ENCODE measurements at regions not wholly inside any gene's neighbourhood (a gene's known extent, or its start where the extent isn't known, plus 50 kb on each side); places are given as distances from the start of the nearest gene placed in this dataset.

DNA sequence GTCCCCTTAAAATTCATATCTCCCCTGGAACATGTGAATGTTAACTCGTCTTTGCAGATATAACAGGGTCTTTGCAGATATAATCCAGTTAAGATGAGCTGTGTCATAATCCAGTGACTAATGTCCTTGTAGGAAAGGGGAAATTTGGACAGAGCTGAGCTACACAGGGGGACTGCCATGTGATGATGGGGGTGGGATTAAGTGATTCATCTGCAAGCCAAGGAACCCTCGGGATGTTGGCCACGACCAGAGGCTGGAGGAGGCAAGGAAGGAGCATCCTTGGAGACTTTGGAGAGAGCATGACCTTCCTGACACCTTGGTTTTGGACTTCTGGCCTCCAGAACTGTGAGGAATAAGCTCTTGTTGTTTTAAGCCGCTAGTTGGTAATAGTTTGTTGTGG, 153.9 kb upstream of the PCBD1 start:
- TF ChIP-seq TCF7L2 (IDR thresholded peaks at IDR 0.05; ENCODE audit: low read depth, low read length) (no peak), SIN3A (IDR thresholded peaks at IDR 0.05; ENCODE audit: borderline replicate concordance, insufficient read depth, low read depth, low read length) (no peak), POLR2AphosphoS5 (IDR thresholded peaks at IDR 0.05; ENCODE audit: low read depth, low read length) (no peak)
- TF ChIP-seq, protein P1, sequence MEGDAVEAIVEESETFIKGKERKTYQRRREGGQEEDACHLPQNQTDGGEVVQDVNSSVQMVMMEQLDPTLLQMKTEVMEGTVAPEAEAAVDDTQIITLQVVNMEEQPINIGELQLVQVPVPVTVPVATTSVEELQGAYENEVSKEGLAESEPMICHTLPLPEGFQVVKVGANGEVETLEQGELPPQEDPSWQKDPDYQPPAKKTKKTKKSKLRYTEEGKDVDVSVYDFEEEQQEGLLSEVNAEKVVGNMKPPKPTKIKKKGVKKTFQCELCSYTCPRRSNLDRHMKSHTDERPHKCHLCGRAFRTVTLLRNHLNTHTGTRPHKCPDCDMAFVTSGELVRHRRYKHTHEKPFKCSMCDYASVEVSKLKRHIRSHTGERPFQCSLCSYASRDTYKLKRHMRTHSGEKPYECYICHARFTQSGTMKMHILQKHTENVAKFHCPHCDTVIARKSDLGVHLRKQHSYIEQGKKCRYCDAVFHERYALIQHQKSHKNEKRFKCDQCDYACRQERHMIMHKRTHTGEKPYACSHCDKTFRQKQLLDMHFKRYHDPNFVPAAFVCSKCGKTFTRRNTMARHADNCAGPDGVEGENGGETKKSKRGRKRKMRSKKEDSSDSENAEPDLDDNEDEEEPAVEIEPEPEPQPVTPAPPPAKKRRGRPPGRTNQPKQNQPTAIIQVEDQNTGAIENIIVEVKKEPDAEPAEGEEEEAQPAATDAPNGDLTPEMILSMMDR (IDR thresholded peaks at IDR 0.05): no peak
- TF ChIP-seq, protein P2, sequence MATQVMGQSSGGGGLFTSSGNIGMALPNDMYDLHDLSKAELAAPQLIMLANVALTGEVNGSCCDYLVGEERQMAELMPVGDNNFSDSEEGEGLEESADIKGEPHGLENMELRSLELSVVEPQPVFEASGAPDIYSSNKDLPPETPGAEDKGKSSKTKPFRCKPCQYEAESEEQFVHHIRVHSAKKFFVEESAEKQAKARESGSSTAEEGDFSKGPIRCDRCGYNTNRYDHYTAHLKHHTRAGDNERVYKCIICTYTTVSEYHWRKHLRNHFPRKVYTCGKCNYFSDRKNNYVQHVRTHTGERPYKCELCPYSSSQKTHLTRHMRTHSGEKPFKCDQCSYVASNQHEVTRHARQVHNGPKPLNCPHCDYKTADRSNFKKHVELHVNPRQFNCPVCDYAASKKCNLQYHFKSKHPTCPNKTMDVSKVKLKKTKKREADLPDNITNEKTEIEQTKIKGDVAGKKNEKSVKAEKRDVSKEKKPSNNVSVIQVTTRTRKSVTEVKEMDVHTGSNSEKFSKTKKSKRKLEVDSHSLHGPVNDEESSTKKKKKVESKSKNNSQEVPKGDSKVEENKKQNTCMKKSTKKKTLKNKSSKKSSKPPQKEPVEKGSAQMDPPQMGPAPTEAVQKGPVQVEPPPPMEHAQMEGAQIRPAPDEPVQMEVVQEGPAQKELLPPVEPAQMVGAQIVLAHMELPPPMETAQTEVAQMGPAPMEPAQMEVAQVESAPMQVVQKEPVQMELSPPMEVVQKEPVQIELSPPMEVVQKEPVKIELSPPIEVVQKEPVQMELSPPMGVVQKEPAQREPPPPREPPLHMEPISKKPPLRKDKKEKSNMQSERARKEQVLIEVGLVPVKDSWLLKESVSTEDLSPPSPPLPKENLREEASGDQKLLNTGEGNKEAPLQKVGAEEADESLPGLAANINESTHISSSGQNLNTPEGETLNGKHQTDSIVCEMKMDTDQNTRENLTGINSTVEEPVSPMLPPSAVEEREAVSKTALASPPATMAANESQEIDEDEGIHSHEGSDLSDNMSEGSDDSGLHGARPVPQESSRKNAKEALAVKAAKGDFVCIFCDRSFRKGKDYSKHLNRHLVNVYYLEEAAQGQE (IDR thresholded peaks at IDR 0.05; ENCODE audit: insufficient read depth in 1 of 2, low read depth in 2 of 2, low read length in 1 of 2): no peak
- POLR2A ChIA-PET: no interaction called here
- ATAC-seq: no peak
- H3K27ac ChIP-seq (ENCODE audit: low read length): no peak overlapping the region
- intact Hi-C loops (cut with micrococcal nuclease; ENCODE audit: unreplicated experiment): no loop called here
- no peak for DNase-seq (ENCODE audit: low read depth, low spot score)
- BruUV-seq (replicated peaks): no TSS peak
- H3K27me3 ChIP-seq (ENCODE audit: control insufficient read depth, insufficient read depth, low read length): peaks cover 6% of the 10 kb centered on the region; the same call in 1 of the 2 replicates
- no peaks in the 10 kb centered on the region for H3K9me3 ChIP-seq (ENCODE audit: control insufficient read depth, insufficient read depth, low read depth, low read length)
- in situ Hi-C loops (cut with HindIII; ENCODE audit: low pct_unique_long_range_greater_than_20kb, low sequenced_read_pairs): no loop called here
- H3K4me3 ChIP-seq (ENCODE audit: low read depth in 2 of 2, low read length in 2 of 2): no peak overlapping the region
- CTCF ChIA-PET: interaction anchor here (0.6 kb wide), 1 partner anchor 95 kb away, joined by 4 read pairs; no protein-coding TSS in a partner anchor
- H3K36me3 ChIP-seq (ENCODE audit: control insufficient read depth, insufficient read depth, low read length): no peaks in the 10 kb centered on the region
- no peaks in the 10 kb centered on the region for H3K4me1 ChIP-seq (ENCODE audit: control insufficient read depth, insufficient read depth, low read length)

DNA sequence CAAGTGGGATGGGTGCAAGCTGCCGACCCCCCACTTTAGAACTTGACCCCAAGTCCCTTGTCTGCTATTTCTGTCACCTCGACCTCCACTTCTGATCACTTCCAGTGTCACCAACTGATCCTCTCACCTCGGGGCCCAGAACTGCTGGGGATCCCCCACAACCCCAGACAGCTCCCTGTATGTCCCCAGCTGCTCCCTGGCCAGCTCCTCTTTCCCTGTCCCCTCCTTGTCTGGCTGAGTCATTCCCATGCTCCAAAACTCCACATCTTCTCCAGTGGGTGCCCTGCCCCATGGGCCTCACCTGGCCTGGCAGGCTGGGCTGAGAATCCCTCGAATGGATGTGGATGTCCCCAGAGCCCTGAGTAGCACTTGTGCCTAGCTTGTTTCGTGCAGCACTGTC, 154.3 kb upstream of the PCBD1 start:
- Histone ChIP-seq H3K9me3 (ENCODE audit: control insufficient read depth, insufficient read depth, low read depth, low read length) (no peaks in the 10 kb centered on the region), H3K36me3 (ENCODE audit: control insufficient read depth, insufficient read depth, low read length) (no peaks in the 10 kb centered on the region), H3K27me3 (ENCODE audit: control insufficient read depth, insufficient read depth, low read length) (peaks cover 6% of the 10 kb centered on the region; the same call in 1 of the 2 replicates), H3K4me3 (ENCODE audit: low read depth in 2 of 2, low read length in 2 of 2) (no peak overlapping the region), H3K27ac (ENCODE audit: low read length) (no peak overlapping the region), H3K4me1 (ENCODE audit: control insufficient read depth, insufficient read depth, low read length) (no peaks in the 10 kb centered on the region)
- no TSS peak for BruUV-seq (replicated peaks)
- TF ChIP-seq, protein P1 (IDR thresholded peaks at IDR 0.05): no peak
- TF ChIP-seq, protein P2 (IDR thresholded peaks at IDR 0.05; ENCODE audit: insufficient read depth in 1 of 2, low read depth in 2 of 2, low read length in 1 of 2): no peak
- TF ChIP-seq TCF7L2 (IDR thresholded peaks at IDR 0.05; ENCODE audit: low read depth, low read length) (no peak), POLR2AphosphoS5 (IDR thresholded peaks at IDR 0.05; ENCODE audit: low read depth, low read length) (no peak), SIN3A (IDR thresholded peaks at IDR 0.05; ENCODE audit: borderline replicate concordance, insufficient read depth, low read depth, low read length) (no peak)
- in situ Hi-C loops (cut with HindIII; ENCODE audit: low pct_unique_long_range_greater_than_20kb, low sequenced_read_pairs) (no loop called here), intact Hi-C loops (cut with micrococcal nuclease; ENCODE audit: unreplicated experiment) (no loop called here)
- ATAC-seq (no peak), DNase-seq (ENCODE audit: low read depth, low spot score) (no peak)
- ChIA-PET CTCF (no interaction called here), POLR2A (no interaction called here)

All from Panc1 (cell line).